SJCRH30 (cell line): ENCODE measurements at regions not wholly inside any gene's neighbourhood (a gene's known extent, or its start where the extent isn't known, plus 50 kb on each side); places are given as distances from the start of the nearest gene placed in this dataset.
"Not testable (repeated sequence)": the region's sequence is repeated elsewhere in the genome, so short reads cannot be mapped to it uniquely, and the experiment has no call there.

Experiments used
- DNase-seq, 2 experiments: peaks; one replicate each; pipeline ENCODE4 v3.0.0-alpha.2; 2015 to 2020
- H3K27ac ChIP-seq: fragments of 250-450 bp; sonication (Bioruptor Pico); 2 replicates; pipeline ENCODE4 v1.5.1; 2020; ENCODE audit warnings: mild to moderate bottlenecking, moderate library complexity
- H3K27me3 ChIP-seq: fragments of 250-450 bp; sonication (Bioruptor Pico); 2 replicates; pipeline ENCODE4 v1.5.1; 2020; ENCODE audit warnings: mild to moderate bottlenecking, moderate library complexity
- H3K36me3 ChIP-seq: fragments of 250-450 bp; sonication (Bioruptor Pico); 2 replicates; pipeline ENCODE4 v1.5.1; 2020; ENCODE audit warnings: mild to moderate bottlenecking, moderate library complexity
- H3K4me1 ChIP-seq: fragments of 250-450 bp; sonication (Bioruptor Pico); 2 replicates; pipeline ENCODE4 v1.5.1; 2020; ENCODE audit warnings: mild to moderate bottlenecking, moderate library complexity
- H3K4me3 ChIP-seq: fragments of 250-450 bp; sonication (Bioruptor Pico); 2 replicates; pipeline ENCODE4 v1.5.1; 2020; ENCODE audit warnings: mild to moderate bottlenecking, moderate library complexity
- H3K9me3 ChIP-seq: fragments of 250-450 bp; sonication (Bioruptor Pico); replicated peaks from 2 replicates; pipeline ENCODE4 v1.5.1; 2020; ENCODE audit warnings: mild to moderate bottlenecking, moderate library complexity

GRCh38 chr2:145752091-145752806, 1232.3 kb upstream of the ZEB2 start:
- DNase-seq, result peak; percentile 85 to 94
- H3K4me1 ChIP-seq, result peaks cover 29% of the 10 kb centered on the region
- H3K36me3 ChIP-seq, result no peaks in the 10 kb centered on the region
- no peaks in the 10 kb centered on the region for H3K9me3 ChIP-seq
- H3K27me3 ChIP-seq, result no peaks in the 10 kb centered on the region
- H3K4me3 ChIP-seq, result peak overlapping the region; percentile 37
- H3K27ac ChIP-seq, result peak overlapping the region; percentile 71

- peak overlapping the region; percentile 71 for H3K27ac ChIP-seq
- H3K27me3 ChIP-seq, result no peaks in the 10 kb centered on the region
- H3K4me1 ChIP-seq, result peaks cover 29% of the 10 kb centered on the region
- no peaks in the 10 kb centered on the region for H3K9me3 ChIP-seq
- no peaks in the 10 kb centered on the region for H3K36me3 ChIP-seq
- peak overlapping the region; percentile 37 for H3K4me3 ChIP-seq
- DNase-seq, result peak; percentile 50 to 78
These were observed 1231.7 kb upstream of the ZEB2 start for GRCh38 chr2:145751629-145752028.

DNA sequence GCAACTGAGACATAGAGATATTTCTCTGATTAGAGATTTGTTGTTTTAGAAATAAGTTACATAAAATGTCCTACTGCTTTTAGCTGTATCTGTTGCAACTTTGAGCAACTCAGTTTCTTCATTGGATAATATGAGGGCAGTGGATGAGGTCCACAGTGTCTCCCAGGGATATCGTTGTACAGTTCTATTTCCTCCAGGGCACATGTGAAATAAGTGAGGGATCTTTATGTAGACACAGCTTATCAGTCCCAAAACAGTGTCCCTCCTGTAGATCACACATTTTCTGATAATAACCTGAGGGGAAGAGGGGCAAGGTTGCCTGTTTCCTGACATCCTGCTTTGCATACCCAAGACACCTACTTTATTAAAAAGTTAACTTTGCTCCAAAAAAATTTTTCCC, 1231.2 kb upstream of the ZEB2 start:
- Histone ChIP-seq H3K36me3 (no peaks in the 10 kb centered on the region), H3K4me1 (peaks cover 29% of the 10 kb centered on the region), H3K27ac (peak overlapping the region; percentile 71), H3K9me3 (no peaks in the 10 kb centered on the region), H3K27me3 (no peaks in the 10 kb centered on the region), H3K4me3 (peak overlapping the region; percentile 37)
- peak in 1 of 2 experiments; percentile 42 for DNase-seq

DNA sequence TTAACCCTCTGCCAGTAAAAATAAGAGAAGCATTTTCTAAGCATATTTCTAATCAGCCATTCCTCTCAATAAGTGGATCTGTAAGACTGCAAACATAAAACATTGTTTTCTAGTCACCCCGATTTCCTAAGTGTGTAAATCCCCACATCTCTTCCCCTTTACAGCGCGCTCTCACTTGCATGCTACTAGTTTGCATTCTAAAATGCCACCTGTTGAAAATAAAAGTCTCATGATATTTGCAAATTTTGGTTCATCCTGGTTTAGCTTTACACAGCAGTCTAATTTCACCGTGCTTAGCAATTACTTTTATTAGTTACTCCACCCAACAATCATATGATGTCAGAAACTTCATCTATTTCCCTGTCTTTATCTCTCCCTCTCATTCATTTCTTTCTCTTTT, 1230.7 kb upstream of the ZEB2 start:
- peak in 1 of 2 experiments; percentile 5 for DNase-seq
- H3K4me1 ChIP-seq, result peaks cover 29% of the 10 kb centered on the region

GRCh38 chr2:145750144-145750543, 1230.2 kb upstream of the ZEB2 start:
- Histone ChIP-seq H3K36me3 (no peaks in the 10 kb centered on the region), H3K4me3 (no peak overlapping the region), H3K9me3 (no peaks in the 10 kb centered on the region), H3K27ac (no peak overlapping the region), H3K27me3 (no peaks in the 10 kb centered on the region), H3K4me1 (peaks cover 29% of the 10 kb centered on the region)
- no peak for DNase-seq

More for the DNA sequence above, 1230.7 kb upstream of the ZEB2 start:
- Histone ChIP-seq H3K27ac (peak overlapping the region; percentile 71; the same call in 1 of the 2 replicates), H3K36me3 (no peaks in the 10 kb centered on the region), H3K4me3 (no peak overlapping the region), H3K27me3 (no peaks in the 10 kb centered on the region), H3K9me3 (no peaks in the 10 kb centered on the region)

DNA sequence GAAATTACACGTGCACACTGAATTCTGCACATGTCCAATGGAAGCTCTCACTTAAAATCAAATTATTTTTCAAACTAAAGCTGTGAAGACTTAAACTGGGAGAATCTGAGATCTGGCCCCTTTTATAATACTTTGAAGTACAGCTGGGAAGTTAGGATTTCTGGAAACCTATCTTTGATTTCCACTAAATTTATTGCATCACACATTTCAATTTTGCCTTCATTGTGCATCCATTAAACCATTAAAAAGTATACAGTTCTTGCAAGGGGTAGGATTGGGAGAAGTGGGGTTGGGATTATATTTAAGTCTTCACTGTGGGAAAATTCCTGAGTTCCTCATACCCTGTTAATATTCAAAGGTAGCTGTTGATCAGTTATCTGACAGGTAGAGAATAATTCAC, 1229.6 kb upstream of the ZEB2 start:
- Histone ChIP-seq H3K27ac (no peak overlapping the region), H3K9me3 (no peaks in the 10 kb centered on the region), H3K27me3 (no peaks in the 10 kb centered on the region), H3K36me3 (no peaks in the 10 kb centered on the region), H3K4me3 (no peak overlapping the region), H3K4me1 (peaks cover 29% of the 10 kb centered on the region)
- DNase-seq, result no peak

GRCh38 chr2:145748927-145749326, 1229.0 kb upstream of the ZEB2 start:
- no peak overlapping the region for H3K27ac ChIP-seq
- no peaks in the 10 kb centered on the region for H3K36me3 ChIP-seq
- no peak for DNase-seq
- peaks cover 29% of the 10 kb centered on the region for H3K4me1 ChIP-seq
- no peak overlapping the region for H3K4me3 ChIP-seq
- H3K9me3 ChIP-seq, result no peaks in the 10 kb centered on the region
- no peaks in the 10 kb centered on the region for H3K27me3 ChIP-seq

- Histone ChIP-seq H3K27me3 (no peaks in the 10 kb centered on the region), H3K4me1 (peaks cover 19% of the 10 kb centered on the region), H3K9me3 (no peaks in the 10 kb centered on the region), H3K27ac (no peak overlapping the region), H3K36me3 (no peaks in the 10 kb centered on the region), H3K4me3 (no peak overlapping the region)
- no peak for DNase-seq
These were observed 1227.8 kb upstream of the ZEB2 start for GRCh38 chr2:145747715-145748114.

DNA sequence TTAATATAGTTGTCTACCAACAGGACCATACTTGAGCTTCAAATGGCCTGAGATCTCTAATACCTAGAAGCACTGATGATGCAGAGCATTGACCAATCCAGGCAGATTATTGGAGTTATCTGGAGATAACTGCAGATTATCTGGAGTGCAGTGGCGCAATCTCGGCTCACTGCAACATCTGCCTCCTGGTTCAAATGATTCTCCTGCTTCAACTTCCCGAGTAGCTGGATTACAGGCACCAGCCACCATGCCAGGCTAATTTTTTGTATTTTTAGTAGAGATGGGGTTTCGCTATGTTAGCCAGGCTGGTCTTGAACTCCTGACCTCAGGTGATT, 1225.4 kb upstream of the ZEB2 start:
- H3K4me3 ChIP-seq, H3K27ac ChIP-seq, H3K4me1 ChIP-seq, H3K36me3 ChIP-seq, H3K27me3 ChIP-seq, H3K9me3 ChIP-seq, DNase-seq: not testable (repeated sequence)

GRCh38 chr2:145744541-145745386, 1224.8 kb upstream of the ZEB2 start:
- Histone ChIP-seq H3K27me3 (no peaks in the 10 kb centered on the region), H3K4me1 (no peaks in the 10 kb centered on the region), H3K4me3 (no peak overlapping the region), H3K36me3 (no peaks in the 10 kb centered on the region), H3K9me3 (no peaks in the 10 kb centered on the region), H3K27ac (no peak overlapping the region)
- DNase-seq, result peak in 1 of 2 experiments; percentile 28

- no peak for DNase-seq
- H3K4me3 ChIP-seq, result no peak overlapping the region
- H3K27ac ChIP-seq, result no peak overlapping the region
- no peaks in the 10 kb centered on the region for H3K27me3 ChIP-seq
- H3K4me1 ChIP-seq, result no peaks in the 10 kb centered on the region
- no peaks in the 10 kb centered on the region for H3K36me3 ChIP-seq
- H3K9me3 ChIP-seq, result no peaks in the 10 kb centered on the region
These were observed 1223.1 kb upstream of the ZEB2 start for GRCh38 chr2:145743011-145743410.

DNA sequence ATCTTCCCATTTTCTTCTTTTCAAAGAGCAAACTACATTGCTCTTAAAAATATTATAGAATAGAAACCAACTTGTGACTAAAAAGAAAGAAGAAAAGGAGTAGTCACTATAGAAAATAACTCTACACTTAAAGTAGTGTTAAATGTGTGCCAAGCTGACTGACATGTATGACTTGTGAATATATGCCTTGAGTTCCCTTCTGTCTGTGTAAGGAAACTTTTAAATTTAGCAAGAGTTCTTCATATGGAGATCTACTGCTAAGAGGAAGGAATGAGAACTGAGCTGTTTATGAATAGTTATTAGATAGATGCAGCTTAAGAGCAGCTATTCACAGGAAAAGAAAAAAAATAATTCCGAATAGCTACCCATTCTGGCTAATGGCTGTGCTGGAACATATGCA, 1221.7 kb upstream of the ZEB2 start:
- no peaks in the 10 kb centered on the region for H3K4me1 ChIP-seq
- no peaks in the 10 kb centered on the region for H3K36me3 ChIP-seq
- H3K27ac ChIP-seq, result no peak overlapping the region
- H3K4me3 ChIP-seq, result no peak overlapping the region
- no peaks in the 10 kb centered on the region for H3K9me3 ChIP-seq
- no peak for DNase-seq
- H3K27me3 ChIP-seq, result no peaks in the 10 kb centered on the region

GRCh38 chr2:145741181-145741580, 1221.3 kb upstream of the ZEB2 start:
- H3K4me1 ChIP-seq, result no peaks in the 10 kb centered on the region
- no peaks in the 10 kb centered on the region for H3K9me3 ChIP-seq
- no peak overlapping the region for H3K4me3 ChIP-seq
- no peaks in the 10 kb centered on the region for H3K36me3 ChIP-seq
- no peak for DNase-seq
- no peaks in the 10 kb centered on the region for H3K27me3 ChIP-seq
- H3K27ac ChIP-seq, result no peak overlapping the region

DNA sequence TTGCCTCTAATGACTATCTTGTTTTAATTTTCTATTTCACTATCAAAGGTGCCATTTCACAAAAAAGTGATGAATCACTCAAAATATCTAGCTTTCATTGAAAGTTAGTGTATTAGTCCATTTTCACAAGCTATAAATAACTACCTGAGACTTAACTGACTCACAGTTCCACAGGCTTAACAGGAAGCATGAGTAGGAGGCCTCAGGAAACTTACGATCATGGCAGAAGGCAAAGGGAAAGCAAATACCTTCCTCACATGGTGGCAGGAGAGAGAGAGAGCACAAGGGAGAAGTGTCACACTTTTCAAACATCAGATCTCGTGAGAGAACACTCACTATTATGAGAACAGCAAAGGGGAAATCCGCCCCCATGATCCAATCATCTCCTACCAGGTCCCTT, 1220.4 kb upstream of the ZEB2 start:
- Histone ChIP-seq H3K4me1 (no peaks in the 10 kb centered on the region), H3K9me3 (no peaks in the 10 kb centered on the region), H3K27ac (no peak overlapping the region), H3K27me3 (no peaks in the 10 kb centered on the region), H3K4me3 (no peak overlapping the region), H3K36me3 (no peaks in the 10 kb centered on the region)
- DNase-seq, result no peak

GRCh38 chr2:145739681-145740080, 1219.8 kb upstream of the ZEB2 start:
- no peaks in the 10 kb centered on the region for H3K27me3 ChIP-seq
- no peaks in the 10 kb centered on the region for H3K9me3 ChIP-seq
- H3K27ac ChIP-seq, result no peak overlapping the region
- DNase-seq, result no peak
- no peaks in the 10 kb centered on the region for H3K36me3 ChIP-seq
- H3K4me3 ChIP-seq, result no peak overlapping the region
- H3K4me1 ChIP-seq, result no peaks in the 10 kb centered on the region
